ENCODE measurements at regions not wholly inside any gene's neighbourhood (a gene's known extent, or its start where the extent isn't known, plus 50 kb on each side); places are given as distances from the start of the nearest gene placed in this dataset.

DNA sequence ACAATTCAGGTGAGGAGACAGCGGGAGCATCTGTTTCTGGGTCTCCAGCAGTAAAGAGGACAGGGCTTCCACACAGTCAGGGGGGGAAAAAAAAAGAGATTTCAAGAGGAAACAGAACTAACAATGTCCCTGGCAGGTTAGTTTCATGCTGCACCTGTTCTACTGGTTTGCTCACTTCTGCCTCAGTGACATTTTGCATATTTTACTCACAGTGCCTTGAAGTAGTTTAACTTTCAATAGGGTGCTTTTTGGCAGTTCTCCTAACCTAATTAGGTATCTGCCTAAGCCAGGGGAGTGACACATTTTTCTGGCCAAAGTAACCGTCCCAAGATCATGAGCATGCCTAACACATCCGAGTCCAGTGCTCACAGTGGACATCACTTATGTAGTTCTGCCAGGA, 109.0 kb upstream of the ALK start:
- DNase-seq (ENCODE audit: low read depth in 2 of 2): no peak
- TF ChIP-seq, protein P1, sequence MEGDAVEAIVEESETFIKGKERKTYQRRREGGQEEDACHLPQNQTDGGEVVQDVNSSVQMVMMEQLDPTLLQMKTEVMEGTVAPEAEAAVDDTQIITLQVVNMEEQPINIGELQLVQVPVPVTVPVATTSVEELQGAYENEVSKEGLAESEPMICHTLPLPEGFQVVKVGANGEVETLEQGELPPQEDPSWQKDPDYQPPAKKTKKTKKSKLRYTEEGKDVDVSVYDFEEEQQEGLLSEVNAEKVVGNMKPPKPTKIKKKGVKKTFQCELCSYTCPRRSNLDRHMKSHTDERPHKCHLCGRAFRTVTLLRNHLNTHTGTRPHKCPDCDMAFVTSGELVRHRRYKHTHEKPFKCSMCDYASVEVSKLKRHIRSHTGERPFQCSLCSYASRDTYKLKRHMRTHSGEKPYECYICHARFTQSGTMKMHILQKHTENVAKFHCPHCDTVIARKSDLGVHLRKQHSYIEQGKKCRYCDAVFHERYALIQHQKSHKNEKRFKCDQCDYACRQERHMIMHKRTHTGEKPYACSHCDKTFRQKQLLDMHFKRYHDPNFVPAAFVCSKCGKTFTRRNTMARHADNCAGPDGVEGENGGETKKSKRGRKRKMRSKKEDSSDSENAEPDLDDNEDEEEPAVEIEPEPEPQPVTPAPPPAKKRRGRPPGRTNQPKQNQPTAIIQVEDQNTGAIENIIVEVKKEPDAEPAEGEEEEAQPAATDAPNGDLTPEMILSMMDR (IDR thresholded peaks at IDR 0.05; ENCODE audit: low read depth, low read length): no peak
- H3K4me3 ChIP-seq (replicated peaks in 1 of 2; ENCODE audit: low read depth in 2 of 2, low read length in 2 of 2): no peak overlapping the region

DNA sequence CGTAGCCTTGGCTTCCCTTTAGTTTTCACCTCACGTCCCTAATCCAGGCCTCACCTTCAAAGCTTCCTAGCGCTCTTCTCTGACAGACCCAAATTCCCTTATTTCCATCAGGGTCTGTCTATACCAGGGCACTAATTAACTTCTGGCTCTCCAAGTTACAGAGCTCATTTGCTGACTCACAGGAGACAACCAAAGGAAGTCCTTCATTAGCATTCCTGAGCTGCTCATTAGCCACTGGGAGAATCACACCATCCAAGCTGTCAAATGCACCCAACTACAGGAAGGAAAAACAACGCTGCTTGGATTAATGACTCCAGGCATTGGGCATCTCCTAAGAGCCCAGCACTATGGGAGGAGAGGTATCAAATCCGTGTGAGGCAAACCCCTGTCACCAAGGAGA, 109.8 kb upstream of the ALK start:
- H3K4me3 ChIP-seq (replicated peaks in 1 of 2; ENCODE audit: low read depth in 2 of 2, low read length in 2 of 2): no peak overlapping the region
- DNase-seq (ENCODE audit: low read depth in 2 of 2): no peak
- TF ChIP-seq, protein P1 (IDR thresholded peaks at IDR 0.05; ENCODE audit: low read depth, low read length): no peak

DNA sequence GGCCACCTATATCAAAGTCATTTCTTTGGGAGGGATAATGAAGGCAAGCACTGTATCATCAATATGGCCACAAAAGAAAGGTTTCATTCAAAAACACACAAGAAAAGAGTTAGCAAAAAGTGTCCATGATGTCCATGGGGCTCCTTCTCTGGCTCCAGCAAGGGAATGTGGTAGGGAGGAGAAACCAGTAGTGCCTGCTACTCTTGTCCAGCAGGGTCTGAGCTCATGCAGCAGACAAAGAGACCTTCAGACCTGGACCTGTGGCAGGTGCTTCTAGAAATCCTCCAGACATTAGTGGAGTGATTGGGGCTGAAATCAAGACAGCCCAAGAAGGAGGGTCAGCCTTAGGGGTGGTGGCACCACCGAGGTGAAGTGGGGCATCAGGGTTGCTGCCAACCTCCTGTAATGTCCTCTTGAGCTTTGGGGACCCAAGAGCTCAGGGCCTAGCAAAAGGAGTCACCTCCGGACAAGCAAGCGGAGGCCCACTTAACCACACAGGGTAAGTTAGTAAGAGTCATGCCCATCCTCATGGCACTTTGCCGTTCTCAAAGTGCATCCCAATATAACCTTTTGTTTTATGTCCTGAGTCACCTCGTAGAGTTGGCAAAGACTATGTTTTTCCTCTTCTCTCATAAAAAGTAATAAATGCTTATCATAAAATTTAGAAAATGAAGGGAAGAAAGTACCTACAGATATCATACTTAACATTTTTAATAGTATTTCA, 112.6 kb upstream of the YPEL5 start:
- no peak for DNase-seq (ENCODE audit: low read depth in 2 of 2)
- H3K4me3 ChIP-seq (replicated peaks in 1 of 2; ENCODE audit: low read depth in 2 of 2, low read length in 2 of 2): no peak overlapping the region
- TF ChIP-seq, protein P1 (IDR thresholded peaks at IDR 0.05; ENCODE audit: low read depth, low read length): no peak

DNA sequence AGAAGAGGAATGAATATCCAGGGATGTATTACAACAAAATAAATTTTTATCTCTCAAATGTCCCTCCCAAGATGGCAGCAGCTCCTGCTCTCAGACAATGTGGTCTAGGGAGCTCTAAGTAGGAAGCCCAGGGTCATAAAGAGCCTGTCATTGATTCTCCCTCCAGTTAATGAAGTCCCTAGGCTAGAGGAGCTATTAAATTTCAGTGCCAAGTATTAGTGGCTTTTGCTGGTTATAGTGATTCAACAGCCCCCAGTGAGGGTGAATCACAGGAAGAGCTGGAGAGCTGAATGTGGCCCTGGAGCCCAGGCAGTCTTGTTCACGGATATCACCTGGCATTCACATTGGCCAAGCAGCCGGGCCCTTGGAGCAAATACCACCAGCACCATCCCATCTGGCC, 109.8 kb upstream of the YPEL5 start:
- no peak for DNase-seq (ENCODE audit: low read depth in 2 of 2)
- TF ChIP-seq, protein P1 (IDR thresholded peaks at IDR 0.05; ENCODE audit: low read depth, low read length): no peak
- H3K4me3 ChIP-seq (replicated peaks in 1 of 2; ENCODE audit: low read depth in 2 of 2, low read length in 2 of 2): no peak overlapping the region

DNA sequence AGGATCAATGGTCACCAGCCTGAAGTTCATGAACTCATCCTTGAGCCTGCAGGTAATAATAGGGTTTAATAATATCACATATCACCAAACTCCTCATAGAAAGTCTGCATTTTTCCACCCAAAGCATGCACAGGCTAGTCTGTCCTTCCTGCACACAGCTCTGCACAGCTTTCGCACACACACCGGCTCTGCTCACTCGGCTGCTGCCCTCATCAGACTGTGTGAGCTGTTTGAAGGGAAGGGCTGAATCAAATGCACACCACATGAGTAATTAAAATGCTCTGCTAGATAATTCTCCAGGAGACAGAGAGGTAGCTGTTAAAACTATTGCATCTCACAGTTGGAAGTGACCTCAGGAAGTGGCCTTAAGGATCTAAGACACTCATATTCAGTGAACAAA, 108.4 kb upstream of the YPEL5 start:
- no peak overlapping the region for H3K4me3 ChIP-seq (replicated peaks in 1 of 2; ENCODE audit: low read depth in 2 of 2, low read length in 2 of 2)
- DNase-seq (ENCODE audit: low read depth in 2 of 2): no peak
- TF ChIP-seq, protein P1 (IDR thresholded peaks at IDR 0.05; ENCODE audit: low read depth, low read length): no peak

DNA sequence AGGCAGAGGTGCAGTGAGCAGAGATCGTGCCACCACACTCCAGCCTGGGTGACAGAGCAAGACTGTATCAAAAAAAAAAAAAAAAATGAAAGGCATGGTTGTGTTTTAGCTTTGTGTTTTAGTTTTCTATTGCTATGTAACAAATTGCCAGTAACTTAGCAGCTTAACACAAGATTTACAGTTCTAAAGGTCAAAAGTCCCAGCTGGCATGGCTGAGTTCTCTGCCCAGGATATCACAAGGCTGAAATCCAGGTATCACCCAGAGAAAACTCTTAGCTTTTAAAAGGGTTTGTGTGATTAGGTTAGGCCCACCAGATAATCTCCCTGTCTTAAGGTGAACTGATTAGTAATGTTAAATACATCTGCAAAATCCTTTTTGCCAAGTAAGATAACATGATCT, 107.7 kb upstream of the YPEL5 start:
- no peak for DNase-seq (ENCODE audit: low read depth in 2 of 2)
- TF ChIP-seq, protein P1 (IDR thresholded peaks at IDR 0.05; ENCODE audit: low read depth, low read length): no peak
- H3K4me3 ChIP-seq (replicated peaks in 1 of 2; ENCODE audit: low read depth in 2 of 2, low read length in 2 of 2): no peak overlapping the region

DNA sequence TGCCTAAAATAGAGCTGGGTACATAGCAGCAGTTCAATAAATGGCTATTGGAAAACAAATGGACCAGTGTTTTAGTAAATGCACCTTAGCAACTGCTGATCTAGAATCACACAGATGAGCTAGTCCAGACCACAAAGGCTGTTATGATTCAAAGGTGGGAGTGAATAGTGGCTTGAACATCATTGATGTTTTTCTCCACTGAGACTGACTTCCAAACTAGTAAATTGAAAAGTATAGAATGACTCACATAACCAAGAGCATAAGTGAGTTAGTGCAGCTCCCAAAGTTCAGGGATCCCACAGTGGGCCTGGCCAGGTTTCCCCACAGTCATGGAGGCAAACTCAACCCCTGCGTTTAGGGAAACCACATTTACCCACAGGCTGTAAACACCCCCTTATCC, 106.7 kb upstream of the YPEL5 start:
- TF ChIP-seq, protein P1 (IDR thresholded peaks at IDR 0.05; ENCODE audit: low read depth, low read length): no peak
- DNase-seq (ENCODE audit: low read depth in 2 of 2): no peak
- H3K4me3 ChIP-seq (replicated peaks in 1 of 2; ENCODE audit: low read depth in 2 of 2, low read length in 2 of 2): no peak overlapping the region

Measured in cardiac fibroblast (primary cell).